Stimulated activated CD4-positive, alpha-beta T cell treated with anti-CD3 and anti-CD28 coated beads, TNF-alpha, amount 100 ng/mL, for 48 hours (primary cell): ENCODE measurements at regions not wholly inside any gene's neighbourhood (a gene's known extent, or its start where the extent isn't known, plus 50 kb on each side); places are given as distances from the start of the nearest gene placed in this dataset.

ENCODE experiments used
- DNase-seq, 3 donors: peaks; one replicate each; pipeline ENCODE4 v3.0.0-alpha.2; 2020; ENCODE audit warnings: low read depth in 3 of 3

DNA sequence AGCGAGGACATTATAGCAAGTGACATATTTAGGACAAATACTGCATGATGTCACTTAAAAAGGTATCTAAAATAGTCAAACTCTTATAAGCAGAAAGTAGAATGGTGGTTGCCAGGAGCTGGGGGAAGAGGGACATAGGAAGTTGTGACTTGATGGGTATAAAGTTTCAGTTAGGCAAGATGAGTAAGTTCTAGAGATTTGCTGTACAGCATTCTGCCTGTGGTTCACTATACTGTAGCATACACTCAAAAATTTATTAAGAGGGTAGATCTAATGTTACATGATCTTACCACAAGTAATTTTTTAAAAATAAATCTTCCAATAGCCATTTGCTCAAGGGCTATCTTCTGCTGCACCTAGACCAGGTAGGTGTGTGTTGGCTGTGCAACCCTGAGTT, 78.1 kb upstream of the NPAS2 start:
- DNase-seq, result no peak

DNA sequence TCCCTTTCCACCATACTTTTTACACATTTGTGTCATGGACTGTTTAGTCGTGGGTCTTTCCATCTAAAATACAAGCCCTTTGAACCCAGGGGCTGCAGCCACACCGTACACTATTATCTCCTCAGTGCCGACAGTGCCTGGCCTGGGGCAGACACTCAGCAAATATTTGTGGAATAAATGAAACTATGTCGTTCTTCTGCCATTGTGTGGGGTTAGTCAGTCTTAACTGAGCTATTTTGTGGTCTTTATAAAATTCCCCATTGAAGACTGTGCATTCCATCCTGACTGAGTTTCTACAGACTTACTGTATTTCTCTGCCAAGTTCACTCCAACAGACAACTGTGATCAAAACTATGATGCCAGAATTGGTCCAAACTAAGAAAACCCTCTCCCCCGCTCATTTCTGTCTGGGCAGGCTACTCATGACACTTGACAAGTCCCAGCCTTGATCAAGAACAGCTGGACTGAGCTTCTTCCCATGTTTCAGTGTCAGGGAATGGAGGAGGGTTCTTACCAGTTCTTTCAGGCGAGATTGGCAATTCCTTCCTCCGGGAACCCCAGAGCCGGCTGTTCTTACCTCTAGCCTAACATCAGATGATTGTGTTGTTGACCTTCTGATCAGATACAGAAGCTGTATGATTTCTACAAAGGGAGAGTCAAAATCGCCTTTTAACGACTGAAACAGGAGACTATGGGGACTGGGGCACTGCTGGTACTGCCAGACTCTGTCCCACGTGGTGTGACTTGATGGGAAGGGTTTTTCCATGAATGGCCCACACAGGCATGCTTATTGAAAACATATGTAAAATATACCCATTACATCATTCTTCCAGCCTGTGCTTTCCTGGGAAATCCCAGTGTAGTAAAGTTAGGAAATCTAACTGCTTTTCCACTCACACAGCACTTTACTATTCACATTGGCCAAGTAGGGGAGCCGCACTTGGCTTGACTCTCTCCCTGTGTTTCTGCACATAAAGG, 77.4 kb upstream of the NPAS2 start:
- no peak for DNase-seq

DNA sequence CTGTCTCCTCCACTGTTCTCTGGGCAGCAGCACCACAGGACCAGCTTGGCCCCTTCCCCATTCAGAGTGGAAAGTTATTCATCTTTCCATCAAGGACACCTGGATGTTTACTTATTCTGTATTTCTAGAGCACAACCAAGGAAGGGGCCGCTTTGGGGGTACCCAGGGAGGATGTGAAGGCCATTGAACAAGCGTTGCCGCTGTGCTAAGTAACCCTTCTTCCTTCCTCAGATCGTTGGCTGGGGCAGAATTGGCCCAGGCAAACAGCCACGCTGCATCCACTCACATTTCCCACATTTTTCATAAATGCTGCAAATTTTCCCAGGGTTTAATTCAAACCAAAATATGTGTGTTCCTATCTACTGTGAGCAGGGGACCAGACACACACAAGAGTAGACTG, 76.2 kb upstream of the NPAS2 start:
- no peak for DNase-seq

DNA sequence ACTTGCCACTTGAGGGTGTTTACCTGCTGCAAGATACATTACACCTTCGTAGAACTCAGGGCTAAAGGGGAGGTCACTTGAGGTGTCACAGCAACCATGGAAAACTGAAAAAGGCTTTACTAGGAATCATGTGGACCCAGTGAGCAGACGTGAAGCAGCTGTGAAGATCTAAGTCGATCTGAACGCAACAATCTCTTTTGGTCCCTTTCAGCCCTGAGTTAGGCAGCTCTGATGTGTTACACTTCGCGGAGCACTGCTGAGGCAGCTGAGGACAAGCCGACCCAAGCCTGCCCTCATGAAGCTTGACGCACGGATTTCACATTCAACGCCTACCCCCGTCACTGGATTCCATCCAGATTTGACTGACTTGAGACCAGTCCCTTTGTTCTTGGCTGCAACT, 75.8 kb upstream of the NPAS2 start:
- DNase-seq, result no peak

DNA sequence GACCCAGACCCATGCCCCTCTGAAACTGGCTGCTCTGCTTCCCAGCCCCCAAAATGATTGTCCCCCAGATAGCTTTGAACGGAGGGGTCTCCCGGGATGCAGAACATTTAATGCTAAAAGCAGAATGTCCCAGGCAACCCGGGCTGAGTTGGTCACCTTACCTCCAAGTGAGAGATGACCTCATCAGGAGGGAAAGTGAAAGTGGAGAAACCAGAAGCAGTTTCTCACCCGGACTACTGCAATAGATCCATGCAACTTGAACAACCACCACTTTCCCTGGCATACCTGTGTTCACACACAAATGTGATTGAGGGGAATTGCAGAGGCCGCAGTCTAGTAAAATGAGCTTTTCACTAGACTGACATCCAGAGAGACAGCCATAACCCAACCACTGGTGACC, 75.3 kb upstream of the NPAS2 start:
- DNase-seq, result no peak

DNA sequence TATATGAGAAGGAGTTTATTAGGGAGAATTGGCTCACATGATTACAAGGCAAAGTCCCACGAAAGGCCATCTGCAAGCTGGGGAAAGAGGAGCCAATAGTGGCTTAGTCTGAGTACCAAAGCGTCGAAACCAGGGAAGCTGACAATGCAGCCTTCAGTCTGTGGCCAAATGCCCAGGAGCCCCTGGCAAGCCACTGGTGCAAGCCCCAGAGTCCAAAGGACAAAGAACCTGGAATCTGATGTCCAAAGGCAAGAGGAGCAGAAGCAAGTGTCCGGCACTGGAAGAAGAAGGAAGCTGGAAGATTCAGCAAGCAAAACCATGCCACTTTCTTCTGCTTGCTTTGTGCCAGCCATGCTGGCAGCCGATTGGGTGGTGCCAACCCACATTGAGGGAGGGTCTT, 74.3 kb upstream of the NPAS2 start:
- no peak for DNase-seq

DNA sequence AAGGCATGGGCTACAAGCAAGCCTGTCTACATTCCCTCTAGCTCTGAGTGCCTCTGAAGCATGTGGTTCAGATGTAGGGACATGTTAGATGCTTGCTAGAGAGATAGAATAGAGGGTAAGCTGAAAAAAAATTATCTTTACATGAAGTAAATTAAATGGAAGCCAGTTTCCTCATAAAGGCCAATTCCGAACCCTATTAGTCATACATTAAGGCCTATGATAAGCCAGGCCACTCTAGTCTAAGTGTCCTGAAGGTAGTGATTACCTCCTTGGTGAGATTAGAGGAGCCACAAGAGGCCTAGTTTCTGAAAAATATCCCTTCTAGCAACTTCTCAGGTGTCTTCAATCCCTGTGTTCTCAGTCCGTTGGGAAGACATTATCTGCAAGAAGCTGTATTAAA, 72.4 kb upstream of the NPAS2 start:
- DNase-seq, result no peak

DNA sequence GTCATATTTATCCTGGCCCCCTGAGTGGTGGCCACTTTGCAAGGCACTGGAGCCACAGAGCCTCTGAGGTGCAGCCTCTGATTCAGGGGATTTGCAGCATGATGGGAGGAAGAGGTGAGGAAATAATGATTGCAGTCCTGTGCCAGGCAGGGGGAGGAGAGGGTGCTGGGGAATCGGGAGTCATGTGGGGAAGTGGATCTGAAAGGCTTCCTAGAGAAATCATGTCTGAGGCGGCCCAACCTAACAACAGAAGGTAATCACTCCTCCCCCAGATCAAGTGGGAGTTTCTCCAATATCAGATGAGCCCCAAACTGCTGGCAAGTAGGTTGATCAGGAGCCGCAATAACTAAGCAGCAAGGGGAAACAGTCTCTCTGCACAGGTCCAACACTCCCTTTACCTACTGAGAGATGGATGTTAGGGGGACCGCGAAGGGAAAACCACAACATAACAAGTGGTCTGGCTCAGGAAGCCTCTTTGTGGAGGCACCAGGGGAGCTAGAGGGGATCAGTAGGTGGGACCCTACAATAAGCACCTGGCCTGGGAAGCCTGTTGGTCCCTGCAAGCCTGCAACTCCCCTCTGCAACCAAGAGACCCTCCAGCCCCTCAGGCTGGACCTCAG, 71.8 kb upstream of the NPAS2 start:
- DNase-seq, result no peak

DNA sequence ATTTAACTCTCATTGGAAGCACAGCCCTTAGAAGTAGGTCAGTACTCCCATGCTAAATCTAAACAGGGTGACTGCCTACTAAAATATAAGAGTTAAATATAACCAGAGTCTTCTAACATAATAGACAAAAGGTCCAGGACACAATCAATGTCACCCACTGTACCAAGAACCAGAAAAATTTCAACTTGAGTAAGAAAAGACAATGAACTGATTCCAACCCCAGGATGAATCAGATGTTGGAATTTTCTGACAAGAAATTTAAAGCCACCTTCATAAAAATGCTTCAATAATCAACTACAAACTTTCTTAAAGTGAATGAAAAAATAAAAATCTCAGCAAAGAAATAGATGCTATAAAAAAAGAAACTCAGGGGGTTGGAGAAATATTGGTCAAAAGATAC, 71.3 kb upstream of the NPAS2 start:
- DNase-seq, result no peak

DNA sequence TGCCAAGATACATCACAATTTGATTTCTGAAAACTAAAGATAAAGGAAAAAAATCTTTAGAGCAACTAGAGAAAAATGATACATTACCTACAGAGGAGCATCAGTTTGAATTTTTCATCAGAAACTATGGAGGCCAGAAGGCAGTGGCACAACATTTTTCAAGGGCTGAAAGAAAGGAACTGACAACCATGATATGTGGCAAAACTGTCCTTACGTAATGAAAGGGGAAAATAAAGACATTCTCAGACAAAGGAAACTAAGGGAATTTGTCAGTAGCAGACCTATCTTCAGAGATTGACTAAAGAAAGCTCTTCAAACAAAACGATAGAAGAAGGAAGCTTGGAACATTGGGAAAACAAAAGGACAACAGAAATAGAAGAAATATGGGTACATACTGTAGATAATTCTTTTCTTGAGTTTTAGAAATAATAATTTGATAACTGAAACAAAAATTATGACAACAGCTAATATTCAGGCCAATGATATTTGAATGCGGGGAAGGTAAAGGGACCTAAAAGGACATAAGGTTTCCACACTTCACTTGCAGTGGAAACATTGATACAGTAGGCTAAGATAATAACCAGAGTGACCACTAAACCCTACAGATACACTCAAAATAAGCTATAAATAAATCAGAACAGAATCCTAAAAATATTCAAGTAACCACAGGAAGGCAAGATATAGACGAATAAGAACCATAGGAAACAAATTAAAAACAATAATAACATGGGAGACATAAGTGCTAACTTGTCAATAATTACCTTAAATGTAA, 70.0 kb upstream of the NPAS2 start:
- no peak for DNase-seq

DNA sequence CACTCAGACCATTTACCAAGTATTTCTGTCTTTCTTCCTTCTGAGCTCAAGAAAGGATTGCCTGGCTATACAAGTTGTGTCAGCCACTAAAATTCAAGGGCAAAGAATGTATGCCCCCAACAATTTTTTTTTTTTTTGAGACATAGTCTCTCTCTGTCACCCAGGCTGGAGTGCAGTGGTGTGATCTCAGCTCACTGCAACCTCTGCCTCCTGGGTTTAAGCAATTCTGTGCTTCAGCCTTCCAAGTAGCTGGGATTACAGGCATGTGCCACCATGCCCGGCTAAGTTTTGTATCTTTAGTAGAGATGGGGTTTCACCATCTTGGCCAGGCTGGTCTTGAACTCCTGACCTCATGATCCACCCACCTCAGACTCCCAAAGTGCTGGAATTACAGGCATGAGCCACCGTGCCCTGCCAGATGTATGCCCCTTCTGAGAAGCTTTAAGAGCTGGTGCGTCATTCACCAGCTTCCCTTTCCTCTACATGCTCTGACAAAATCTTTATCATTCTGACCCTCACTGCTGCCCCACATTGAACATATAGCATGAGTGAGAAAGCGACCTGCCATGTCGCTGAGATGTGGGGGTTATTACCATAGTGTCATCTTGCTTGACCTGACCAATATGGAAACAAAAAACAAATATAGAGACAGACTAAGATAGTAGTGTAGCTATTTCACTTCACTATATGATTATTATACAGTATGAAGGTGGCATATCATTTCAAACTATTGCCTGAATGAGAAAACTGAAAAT, 67.9 kb upstream of the NPAS2 start:
- DNase-seq, result peak in 1 of 3 donors; percentile 12

DNA sequence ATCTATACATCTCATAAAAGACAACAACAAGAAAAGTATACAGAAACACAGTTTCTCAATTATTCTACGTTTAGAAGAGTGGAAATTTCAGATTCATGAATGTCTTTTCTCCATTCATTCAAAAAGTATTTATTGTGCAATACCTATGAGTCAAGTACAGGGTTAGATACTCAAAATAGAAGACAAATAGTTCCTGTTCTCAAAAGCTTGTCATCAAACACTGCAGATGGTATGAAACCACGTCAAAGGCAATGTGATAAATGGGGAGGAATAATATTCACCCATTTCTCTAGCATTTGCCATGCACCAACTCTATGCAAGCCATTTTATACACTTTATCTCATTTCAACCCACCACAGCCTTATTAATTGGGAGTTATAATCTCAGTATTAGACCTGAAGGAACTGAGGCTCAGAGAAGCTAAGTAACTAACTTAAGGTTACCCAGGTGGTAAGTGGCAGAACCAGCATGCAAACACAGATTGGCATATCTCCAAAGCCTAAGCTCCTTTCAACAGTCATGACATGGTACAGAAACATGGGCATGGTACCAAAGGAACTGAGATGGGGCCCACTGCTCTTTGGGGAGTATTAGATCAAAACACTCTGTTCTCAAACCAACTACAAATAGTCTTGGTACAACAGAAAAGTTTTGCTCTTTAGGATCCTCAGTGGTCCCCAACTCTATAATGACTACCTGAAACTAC, 67.2 kb upstream of the NPAS2 start:
- no peak for DNase-seq

DNA sequence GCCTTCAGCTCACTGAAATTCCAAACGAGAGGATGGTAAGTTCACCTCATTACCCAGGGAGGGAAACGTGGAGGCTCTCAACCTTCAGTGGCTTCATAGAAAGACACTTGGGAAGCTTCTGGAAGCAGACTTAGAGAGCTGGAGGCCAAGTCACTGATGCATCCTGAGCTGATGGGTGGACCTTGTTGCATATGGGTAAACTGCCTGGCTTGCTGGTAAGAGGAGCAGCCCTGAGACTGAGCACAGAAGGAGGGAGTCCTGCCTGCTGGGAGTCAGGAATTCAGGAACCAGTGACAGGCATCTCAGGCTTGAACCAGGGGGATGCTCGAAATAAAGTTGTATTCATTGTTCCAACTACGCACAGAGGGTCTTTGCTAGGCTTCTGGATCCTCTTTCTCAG, 66.5 kb upstream of the NPAS2 start:
- no peak for DNase-seq

DNA sequence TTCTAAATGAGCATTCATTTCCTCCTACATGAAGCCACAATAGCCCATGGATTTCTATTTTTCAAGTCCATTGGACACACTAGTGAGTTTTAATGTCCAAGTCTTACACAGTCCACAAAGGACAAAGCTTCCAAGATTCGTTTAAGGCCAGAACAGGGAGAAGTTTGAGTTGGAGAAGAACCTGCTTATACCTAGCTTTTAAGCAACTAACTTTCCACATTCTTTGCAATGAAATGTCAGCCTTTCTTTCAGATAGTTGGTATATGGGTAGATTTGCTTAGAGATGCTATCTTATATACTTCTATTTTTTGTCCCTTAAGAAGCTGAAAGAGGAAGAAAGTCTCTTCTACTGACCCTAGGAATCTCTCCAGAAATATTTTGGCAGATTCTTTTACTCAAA, 66.1 kb upstream of the NPAS2 start:
- no peak for DNase-seq

DNA sequence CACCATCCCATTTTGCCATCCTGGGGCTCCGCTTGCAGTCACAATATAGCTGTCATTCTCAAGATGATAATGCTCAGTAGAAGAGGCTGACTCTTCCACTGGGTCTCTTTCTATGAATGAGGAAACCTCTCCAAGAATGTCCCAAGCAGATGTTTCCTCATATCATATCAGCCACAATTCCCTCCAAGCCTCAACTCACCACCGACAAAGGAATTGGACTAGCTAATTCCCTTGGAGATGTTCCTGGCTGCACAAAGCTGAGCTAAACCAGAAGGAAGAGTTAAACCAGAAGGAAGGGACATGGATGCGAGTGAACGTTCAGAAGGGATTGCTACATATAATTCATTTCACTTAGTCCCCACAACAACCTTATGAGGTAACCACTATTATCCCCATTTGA, 65.0 kb upstream of the NPAS2 start:
- no peak for DNase-seq

DNA sequence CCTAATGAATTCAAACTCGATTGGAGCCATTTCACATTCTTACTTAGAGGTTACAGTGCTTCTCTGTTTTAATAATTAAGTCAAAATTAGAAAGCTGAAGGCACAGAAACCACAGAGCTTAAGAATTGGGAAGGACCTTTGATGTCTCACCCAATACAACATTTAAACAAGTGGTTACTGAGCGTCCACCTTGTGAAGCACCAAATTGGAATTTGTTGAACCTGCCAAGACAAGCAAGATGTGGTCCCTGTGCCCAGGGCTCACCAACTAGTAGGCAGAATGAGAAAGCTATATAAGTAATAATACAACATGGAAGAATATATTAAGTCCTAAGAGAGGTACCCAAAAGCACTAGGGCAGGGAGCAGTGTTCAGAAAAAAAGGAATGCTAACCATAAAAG, 64.5 kb upstream of the NPAS2 start:
- DNase-seq, result no peak

DNA sequence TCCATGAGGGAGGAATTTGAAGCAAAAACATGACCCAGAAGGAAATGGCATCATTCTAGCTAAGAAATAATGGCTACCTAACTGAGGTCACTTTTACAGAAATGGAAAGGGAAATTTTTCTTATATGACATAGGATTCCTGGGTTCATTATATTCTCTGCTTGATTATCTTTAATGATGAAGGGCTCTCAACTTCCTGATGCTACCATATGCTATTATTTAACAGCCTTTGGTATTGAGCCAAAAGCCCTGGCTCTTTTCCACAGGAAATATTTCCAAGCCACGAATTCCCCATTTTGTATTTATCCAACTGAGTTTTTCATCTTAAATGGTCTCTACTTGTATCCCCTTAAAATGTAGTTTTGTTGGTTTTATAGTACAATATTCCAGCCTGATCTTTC, 63.2 kb upstream of the NPAS2 start:
- DNase-seq, result no peak

DNA sequence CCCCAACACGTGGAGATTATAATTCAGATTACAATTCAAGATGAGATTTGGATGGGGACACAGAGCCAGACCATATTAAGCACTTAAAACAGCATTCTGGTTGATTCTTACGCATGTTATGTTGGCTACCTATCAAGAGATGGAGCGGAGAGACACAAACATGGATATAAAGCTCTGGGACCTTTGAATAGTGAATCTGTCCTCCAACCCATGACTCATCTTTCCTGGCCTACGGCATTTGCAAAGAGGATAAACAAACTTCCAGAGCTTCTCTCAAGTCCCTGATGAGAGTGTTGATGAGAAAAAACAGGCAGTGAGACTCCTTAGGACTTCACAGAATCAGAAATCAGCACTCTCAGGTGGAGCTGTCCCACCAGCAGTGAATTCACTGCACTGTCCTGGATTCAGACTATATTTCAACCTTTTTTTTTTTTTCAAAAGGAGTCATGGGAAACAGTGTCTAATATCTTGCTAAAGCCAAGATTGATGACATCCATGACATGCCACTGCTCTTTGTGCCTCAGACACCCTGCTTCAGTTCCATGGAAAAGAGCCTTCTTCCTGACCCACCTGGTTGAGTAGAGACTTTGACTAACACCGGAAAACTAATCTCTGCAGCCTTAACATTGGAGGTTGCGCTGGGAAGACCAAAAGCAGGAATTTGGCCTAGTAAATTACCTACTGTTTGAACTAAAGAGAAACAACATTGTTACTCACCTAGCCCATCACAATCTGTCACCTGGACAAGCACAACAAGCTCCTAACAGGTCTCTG, 62.1 kb upstream of the NPAS2 start:
- DNase-seq, result no peak

DNA sequence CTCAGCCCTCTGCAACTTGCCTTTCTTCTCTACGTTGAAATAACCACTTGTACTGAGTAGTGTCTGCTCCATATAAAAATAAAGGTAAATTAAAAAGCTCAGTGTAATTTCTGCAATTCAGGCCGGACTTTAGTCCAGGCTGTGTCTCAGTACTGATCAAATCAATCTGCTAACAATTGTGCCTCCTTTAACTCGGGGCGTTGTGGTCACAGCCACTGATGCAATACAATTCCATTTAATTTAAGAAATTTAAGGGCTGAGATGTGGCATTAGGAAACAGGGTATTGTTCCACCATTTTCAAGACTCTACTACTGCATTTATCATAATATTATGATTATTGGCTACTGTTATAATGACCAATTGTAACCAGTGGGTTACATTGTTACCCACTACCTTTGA, 60.0 kb upstream of the NPAS2 start:
- DNase-seq, result no peak

DNA sequence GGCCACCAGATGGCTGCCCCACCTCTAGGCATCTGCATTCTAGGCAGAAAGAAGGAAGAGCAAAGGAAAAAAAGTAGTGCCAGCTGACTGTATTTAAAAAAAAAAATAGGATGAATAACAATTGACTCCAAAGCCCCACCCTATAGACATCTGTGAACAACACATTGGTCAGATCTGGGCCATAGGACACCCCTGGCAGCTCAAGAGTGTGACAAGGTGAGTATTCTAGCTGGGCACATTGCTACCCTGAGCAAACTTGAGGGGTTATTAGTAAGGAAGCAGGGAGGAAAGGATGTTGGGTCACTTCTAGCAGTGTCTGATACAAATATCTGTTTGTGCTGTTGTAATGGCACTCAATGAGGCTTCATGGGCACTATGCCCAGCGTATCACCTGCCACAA, 58.6 kb upstream of the NPAS2 start:
- no peak for DNase-seq

DNA sequence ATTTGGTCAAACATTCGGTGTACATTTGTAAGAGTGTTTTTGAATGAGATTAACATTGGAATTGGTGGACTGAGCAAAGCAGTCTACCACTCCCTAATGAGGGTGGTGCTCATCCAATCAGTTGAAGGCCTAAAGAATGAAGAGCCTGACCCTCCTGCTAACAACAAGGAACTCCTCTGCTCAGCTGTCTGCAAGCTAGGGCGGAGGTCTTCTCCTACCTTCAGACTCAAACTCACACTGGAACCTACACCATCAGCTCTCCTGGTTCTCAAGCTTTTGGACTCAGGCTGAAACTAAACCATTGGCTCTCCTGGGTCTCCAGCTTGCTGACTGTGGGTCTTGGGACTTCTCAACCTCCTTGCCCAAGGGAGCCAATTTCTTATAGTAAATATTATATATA, 55.5 kb upstream of the NPAS2 start:
- DNase-seq, result no peak
